ACC112 (cell line): ENCODE measurements at regions not wholly inside any gene's neighbourhood (a gene's known extent, or its start where the extent isn't known, plus 50 kb on each side); places are given as distances from the start of the nearest gene placed in this dataset.

Source experiments
- H2AFZ ChIP-seq: fragments of 200-600 bp; sonication (generic); one replicate; pipeline ENCODE4 v1.6.0; 2017; ENCODE audit warnings: antibody characterized with exemption, low read length; ENCODE audit not compliant: unreplicated experiment
- H3K27ac ChIP-seq: fragments of 200-600 bp; sonication (generic); 2 replicates; pipeline ENCODE4 v1.5.1; 2014; ENCODE audit warnings: low read depth, mild to moderate bottlenecking, antibody characterized with exemption, low read length, moderate library complexity
- H3K27me3 ChIP-seq: fragments of 200-600 bp; sonication (generic); 2 replicates; pipeline ENCODE4 v1.6.1; 2014; ENCODE audit warnings: mild to moderate bottlenecking, antibody characterized with exemption, low read length, moderate library complexity, mixed read lengths; ENCODE audit not compliant: insufficient read depth
- H3K36me3 ChIP-seq: fragments of 200-600 bp; sonication (generic); 2 replicates; pipeline ENCODE4 v1.6.1; 2016; ENCODE audit warnings: mild to moderate bottlenecking, antibody characterized with exemption, low read length, moderate library complexity, mixed read lengths; ENCODE audit not compliant: insufficient read depth
- H3K4me1 ChIP-seq: fragments of 200-600 bp; sonication (generic); one replicate; pipeline ENCODE4 v1.6.1; 2016; ENCODE audit warnings: low read length, mixed read lengths; ENCODE audit not compliant: insufficient read depth, unreplicated experiment, control insufficient read depth
- H3K4me3 ChIP-seq: fragments of 200-600 bp; sonication (generic); 2 replicates; pipeline ENCODE4 v1.5.1; 2014; ENCODE audit warnings: mild to moderate bottlenecking, low read depth, low read length
- H3K79me2 ChIP-seq: fragments of 200-600 bp; sonication (generic); one replicate; pipeline ENCODE4 v1.6.0; 2016; ENCODE audit warnings: low read length; ENCODE audit not compliant: control insufficient read depth, unreplicated experiment, insufficient read depth

GRCh38 chr16:85524630-85525419 lies 88.3 kb upstream of the GSE1 start:
- no peaks in the 10 kb centered on the region for H3K36me3 ChIP-seq
- H2AFZ ChIP-seq = no peak overlapping the region
- H3K27me3 ChIP-seq = no peaks in the 10 kb centered on the region
- H3K4me3 ChIP-seq = no peak overlapping the region
- H3K27ac ChIP-seq = peak overlapping the region; percentile 26; the same call in 1 of the 2 replicates
- H3K79me2 ChIP-seq = no peaks in the 10 kb centered on the region
- peaks cover 33% of the 10 kb centered on the region for H3K4me1 ChIP-seq

DNA sequence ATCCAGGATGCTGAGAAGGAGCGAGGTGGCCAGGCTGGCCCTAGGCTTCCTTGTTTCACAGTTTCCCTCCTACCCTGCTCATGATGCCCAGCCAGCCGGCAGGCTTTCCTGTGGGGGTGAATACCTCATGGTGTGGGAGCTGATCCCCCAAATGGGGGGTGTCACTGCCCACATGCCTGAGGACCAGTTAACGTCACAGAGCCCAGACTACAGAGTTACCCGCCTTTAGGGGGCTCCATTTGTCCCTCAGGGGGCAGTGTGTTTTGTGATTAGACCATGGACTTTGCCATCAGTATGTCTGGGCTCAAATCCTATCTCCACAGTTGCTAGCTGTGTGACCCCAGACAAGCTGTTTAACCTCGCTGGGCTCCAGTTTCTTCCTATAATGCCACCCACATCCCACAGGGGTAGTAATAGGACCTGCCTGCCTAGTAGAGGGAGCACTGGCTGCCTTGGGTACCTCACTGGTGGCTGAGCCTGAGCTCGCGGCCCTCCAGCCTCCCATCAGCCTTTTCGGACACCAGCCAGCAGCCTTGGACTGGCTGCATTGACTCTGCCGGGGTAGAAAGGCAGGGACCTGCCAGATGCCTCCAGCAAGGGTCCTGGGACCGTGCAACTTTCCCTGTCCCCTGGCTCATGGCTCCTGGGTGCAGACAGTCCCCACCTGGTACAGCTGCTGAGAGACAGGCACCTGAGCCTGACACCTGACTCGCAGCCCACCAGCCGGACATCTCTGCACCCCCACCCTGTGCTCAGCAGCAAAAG lies 87.5 kb upstream of the GSE1 start:
- Histone ChIP-seq H3K27ac (peak overlapping the region; percentile 26; the same call in 1 of the 2 replicates), H2AFZ (no peak overlapping the region), H3K79me2 (no peaks in the 10 kb centered on the region), H3K4me3 (no peak overlapping the region), H3K27me3 (no peaks in the 10 kb centered on the region), H3K36me3 (no peaks in the 10 kb centered on the region), H3K4me1 (peaks cover 33% of the 10 kb centered on the region)

DNA sequence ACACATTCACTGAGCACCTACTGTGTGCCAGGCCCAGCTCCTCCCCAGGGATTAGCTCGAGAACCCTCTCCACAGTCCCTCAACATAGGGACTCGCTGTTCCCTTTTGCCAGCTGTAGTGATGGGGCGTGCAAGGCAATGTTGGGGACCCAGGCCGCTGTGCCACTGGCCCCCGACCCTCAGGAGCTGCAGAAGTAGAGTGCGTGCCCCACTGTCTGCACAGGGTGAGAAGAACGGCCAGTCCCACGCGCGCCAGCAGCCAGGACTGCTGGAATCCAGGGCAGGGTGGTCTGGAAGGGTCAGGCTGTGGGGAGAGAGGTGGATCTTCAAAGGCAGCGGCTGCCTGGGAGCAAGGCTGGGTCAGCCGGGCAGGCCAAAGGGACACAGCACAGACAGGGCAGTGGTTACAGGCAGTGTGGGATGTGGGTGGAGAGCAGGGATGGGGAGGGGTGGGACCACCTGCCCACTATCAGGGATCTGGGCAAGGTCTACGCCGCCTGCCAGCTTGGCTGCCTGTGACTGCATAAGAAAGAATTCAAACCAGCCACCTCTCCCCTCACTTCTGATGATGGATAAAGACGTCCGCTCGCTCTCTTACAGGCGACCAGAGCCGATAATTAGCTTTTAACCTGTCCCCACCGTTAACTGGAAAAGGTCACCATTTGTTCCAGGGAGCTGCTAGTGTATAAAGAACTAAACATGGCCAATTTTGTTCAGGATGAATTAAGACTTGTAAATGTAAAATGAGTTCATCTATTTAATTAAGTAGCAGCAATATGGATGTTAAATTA lies 86.7 kb upstream of the GSE1 start:
- no peaks in the 10 kb centered on the region for H3K36me3 ChIP-seq
- no peak overlapping the region for H3K27ac ChIP-seq
- H3K4me3 ChIP-seq = no peak overlapping the region
- H3K79me2 ChIP-seq = no peaks in the 10 kb centered on the region
- peaks cover 33% of the 10 kb centered on the region for H3K4me1 ChIP-seq
- no peak overlapping the region for H2AFZ ChIP-seq
- H3K27me3 ChIP-seq = no peaks in the 10 kb centered on the region

DNA sequence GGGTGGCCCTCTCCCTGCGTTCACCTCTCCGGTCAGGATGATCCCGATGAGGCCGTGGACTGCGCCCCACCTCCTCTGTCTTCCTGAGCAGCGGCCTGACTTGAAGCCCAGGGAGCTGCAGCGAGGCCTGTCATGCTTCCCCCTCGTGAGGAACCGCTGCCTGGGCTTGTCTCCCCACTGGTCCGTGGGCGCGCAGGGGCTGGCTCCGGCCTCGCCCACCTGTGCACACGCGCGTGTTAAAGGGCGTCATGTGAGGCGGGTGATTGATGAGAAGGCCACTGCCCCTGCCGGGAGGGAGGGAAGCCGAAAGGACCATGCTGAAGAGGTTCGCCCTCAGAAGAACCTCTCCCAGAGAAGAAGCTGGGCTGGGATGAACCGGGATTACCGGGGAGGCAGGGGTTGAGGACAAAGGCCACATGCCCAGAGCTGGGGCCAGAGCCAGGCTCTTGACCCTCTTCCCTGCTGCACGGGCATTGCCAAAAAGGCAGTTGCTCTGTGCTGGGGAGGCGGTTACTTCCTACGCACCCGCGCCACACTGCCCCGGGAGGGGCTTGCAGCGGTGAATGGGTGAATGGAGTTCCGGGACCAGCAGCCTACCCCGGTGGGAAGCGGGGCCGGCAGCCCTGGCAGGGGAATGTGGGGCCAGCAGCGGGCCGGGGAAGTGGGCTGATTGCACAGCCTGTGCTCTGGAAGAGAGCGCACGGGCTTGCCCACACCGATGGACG lies 85.9 kb upstream of the GSE1 start:
- Histone ChIP-seq H3K4me3 (no peak overlapping the region), H2AFZ (no peak overlapping the region), H3K36me3 (no peaks in the 10 kb centered on the region), H3K27me3 (no peaks in the 10 kb centered on the region), H3K27ac (no peak overlapping the region), H3K79me2 (no peaks in the 10 kb centered on the region), H3K4me1 (peaks cover 33% of the 10 kb centered on the region)

DNA sequence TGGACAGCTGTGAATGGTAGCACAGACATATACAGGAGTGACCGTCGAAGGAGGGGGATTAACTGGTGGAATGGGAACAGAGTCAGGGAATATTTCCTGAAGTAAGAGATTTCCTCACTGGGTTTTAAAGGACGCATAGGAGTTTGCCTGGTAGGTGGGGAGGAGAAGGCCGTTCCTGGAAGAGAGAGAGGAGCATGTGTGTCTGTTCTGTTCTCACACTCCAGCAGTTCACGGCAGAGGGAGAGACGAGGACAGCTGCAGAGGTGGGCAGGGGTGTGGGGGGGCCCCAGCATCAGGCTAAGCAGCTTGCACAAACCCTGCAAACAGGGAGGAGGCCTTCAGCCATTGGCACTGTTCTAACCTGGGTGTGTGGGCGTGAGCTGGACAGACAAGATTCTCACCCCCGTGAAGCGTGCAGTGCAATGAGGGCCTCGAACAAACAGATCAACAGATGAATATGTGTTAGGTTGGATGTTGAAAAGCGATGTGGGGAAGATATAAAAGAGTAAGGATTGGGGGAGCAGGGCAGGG lies 85.3 kb upstream of the GSE1 start:
- no peaks in the 10 kb centered on the region for H3K79me2 ChIP-seq
- peaks cover 27% of the 10 kb centered on the region for H3K4me1 ChIP-seq
- no peaks in the 10 kb centered on the region for H3K36me3 ChIP-seq
- H3K27me3 ChIP-seq = no peaks in the 10 kb centered on the region
- no peak overlapping the region for H2AFZ ChIP-seq
- no peak overlapping the region for H3K4me3 ChIP-seq
- no peak overlapping the region for H3K27ac ChIP-seq

DNA sequence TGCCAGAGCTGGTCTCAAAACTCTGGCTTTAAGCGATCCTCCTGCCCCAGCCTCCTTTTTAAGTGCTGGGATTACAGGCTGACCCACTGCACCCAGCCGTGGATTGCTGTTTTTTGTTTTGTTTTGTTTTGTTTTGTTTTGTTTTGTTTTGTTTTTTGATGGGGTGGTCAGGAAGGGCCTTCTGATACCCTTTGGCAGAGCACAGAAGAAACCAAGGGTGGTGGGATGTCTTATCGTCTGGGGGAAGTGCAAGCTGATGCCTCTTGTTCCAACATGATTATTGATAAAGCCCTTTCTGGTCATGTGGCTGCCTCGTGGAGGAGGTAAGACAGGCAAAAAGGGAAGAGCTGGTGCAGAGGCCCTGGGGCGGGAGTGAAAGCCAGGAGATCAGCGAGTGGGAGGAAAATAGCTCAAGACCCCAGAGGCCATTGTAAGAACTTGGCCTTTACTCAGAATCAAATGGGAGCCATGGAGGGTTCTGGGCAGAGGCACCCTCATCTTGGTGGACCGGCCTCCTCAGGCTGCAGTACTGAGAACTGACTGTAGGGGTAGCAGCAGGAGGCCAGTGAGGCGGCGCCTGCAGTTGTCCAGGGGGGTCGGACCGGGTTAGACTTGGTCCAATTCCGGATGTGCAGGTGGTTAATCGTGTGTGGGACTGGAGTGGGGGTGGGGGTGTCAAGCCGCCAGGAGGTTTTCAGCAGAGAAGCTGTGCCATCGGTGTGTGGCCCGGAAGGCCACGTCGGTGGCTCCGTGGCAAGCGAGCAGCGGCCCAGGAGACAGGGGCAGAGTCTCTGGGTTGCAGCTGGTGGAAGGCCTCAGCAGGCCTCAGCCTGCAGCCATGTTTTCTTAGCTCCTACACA lies 84.4 kb upstream of the GSE1 start:
- H3K27ac ChIP-seq = no peak overlapping the region
- H3K36me3 ChIP-seq = no peaks in the 10 kb centered on the region
- H2AFZ ChIP-seq = no peak overlapping the region
- no peaks in the 10 kb centered on the region for H3K27me3 ChIP-seq
- H3K4me3 ChIP-seq = no peak overlapping the region
- peaks cover 18% of the 10 kb centered on the region for H3K4me1 ChIP-seq
- H3K79me2 ChIP-seq = no peaks in the 10 kb centered on the region

DNA sequence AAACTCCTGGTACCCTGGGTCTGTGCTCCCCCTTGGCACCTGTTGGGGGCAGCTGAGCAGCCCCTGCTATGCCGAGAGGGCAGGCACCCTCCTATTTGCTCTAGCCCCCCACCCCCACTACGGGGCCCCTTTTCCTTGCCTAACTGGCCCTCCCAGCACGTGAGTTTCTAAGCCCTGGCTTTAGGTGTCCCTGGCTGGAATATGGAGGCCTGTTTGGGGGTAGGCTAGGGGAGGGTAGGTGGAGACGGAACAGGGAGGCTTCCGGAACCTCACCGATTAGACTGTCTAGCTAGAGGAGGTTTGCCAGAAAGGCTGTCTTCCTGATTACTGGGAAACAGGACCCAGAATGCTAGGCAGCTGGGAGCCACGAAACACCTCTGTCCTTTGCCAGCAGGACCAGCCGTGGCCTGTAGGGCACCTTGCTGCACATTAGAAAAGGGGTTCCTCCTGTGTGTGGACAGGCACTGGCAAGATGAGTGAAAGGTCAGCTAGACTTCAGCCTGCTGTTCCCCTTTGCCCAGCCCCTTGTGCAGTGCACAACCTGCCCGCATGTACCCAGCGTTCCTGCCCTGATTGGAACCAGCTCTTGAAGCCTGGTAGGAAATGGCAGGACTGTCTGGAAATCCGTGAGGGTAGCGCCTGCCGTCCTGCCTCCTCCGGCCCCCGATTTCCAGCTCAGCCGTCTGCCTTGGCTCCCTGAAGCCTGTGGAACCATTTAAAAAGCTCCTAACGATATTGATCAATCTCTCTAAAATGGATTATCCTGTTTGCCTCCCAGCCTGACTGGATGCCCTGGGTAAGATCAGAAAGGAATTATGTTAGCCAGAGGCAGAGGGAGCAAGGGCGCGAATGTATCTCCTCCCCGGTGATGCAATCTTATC lies 83.4 kb upstream of the GSE1 start:
- Histone ChIP-seq H3K27me3 (no peaks in the 10 kb centered on the region), H3K27ac (no peak overlapping the region), H3K36me3 (no peaks in the 10 kb centered on the region), H3K4me1 (peaks cover 8% of the 10 kb centered on the region), H2AFZ (no peak overlapping the region), H3K4me3 (no peak overlapping the region), H3K79me2 (no peaks in the 10 kb centered on the region)

- Histone ChIP-seq H3K27ac (no peak overlapping the region), H2AFZ (no peak overlapping the region), H3K27me3 (no peaks in the 10 kb centered on the region), H3K36me3 (no peaks in the 10 kb centered on the region), H3K4me3 (no peak overlapping the region), H3K79me2 (no peaks in the 10 kb centered on the region), H3K4me1 (peaks cover 2% of the 10 kb centered on the region)
These were observed 82.8 kb upstream of the GSE1 start for GRCh38 chr16:85530370-85530739.

- H3K27me3 ChIP-seq = no peaks in the 10 kb centered on the region
- no peak overlapping the region for H2AFZ ChIP-seq
- no peaks in the 10 kb centered on the region for H3K79me2 ChIP-seq
- no peak overlapping the region for H3K27ac ChIP-seq
- no peaks in the 10 kb centered on the region for H3K36me3 ChIP-seq
- no peak overlapping the region for H3K4me3 ChIP-seq
- H3K4me1 ChIP-seq = no peaks in the 10 kb centered on the region
These were observed 81.6 kb upstream of the GSE1 start for GRCh38 chr16:85531516-85531915.
